Mesendoderm (in vitro differentiated cells): ENCODE measurements at regions not wholly inside any gene's neighbourhood (a gene's known extent, or its start where the extent isn't known, plus 50 kb on each side); places are given as distances from the start of the nearest gene placed in this dataset.
"Not testable (repeated sequence)": the region's sequence is repeated elsewhere in the genome, so short reads cannot be mapped to it uniquely, and the experiment has no call there.

Experiments
- DNase-seq: peaks from one replicate; pipeline ENCODE4 v3.0.0; 2013
- H2AK5ac ChIP-seq: 2 replicates; pipeline ENCODE4 v1.6.1; 2013; ENCODE audit warnings: low read length, inconsistent platforms
- H2BK120ac ChIP-seq: 2 replicates; pipeline ENCODE4 v1.6.1; 2013; ENCODE audit warnings: low read depth, mild to moderate bottlenecking, low read length, moderate library complexity, mixed read lengths
- H2BK15ac ChIP-seq: replicated peaks from 2 replicates; pipeline ENCODE4 v1.6.1; 2013; ENCODE audit warnings: low read depth, mild to moderate bottlenecking, moderate library complexity
- H2BK5ac ChIP-seq: 2 replicates; pipeline ENCODE4 v1.6.1; 2013; ENCODE audit warnings: low read length, inconsistent platforms
- H3K18ac ChIP-seq: 2 replicates; pipeline ENCODE4 v1.6.1; 2013; ENCODE audit warnings: mild to moderate bottlenecking, low read length, mixed read lengths
- H3K23ac ChIP-seq: one replicate; pipeline ENCODE4 v1.6.1; 2013; ENCODE audit warnings: low read length
- H3K27ac ChIP-seq: 2 replicates; pipeline ENCODE4 v1.5.1; 2013; ENCODE audit warnings: low read depth, mild to moderate bottlenecking, inconsistent platforms, low read length, moderate library complexity
- H3K27me3 ChIP-seq: 2 replicates; pipeline ENCODE4 v1.6.1; 2013; ENCODE audit warnings: low read length, control low read depth, mild to moderate bottlenecking, inconsistent platforms; ENCODE audit not compliant: insufficient read depth, poor library complexity
- H3K36me3 ChIP-seq: 2 replicates; pipeline ENCODE4 v1.6.1; 2013; ENCODE audit warnings: low read length, inconsistent platforms; ENCODE audit not compliant: control insufficient read depth, insufficient read depth
- H3K4ac ChIP-seq: one replicate; pipeline ENCODE4 v1.6.1; 2013; ENCODE audit warnings: low read depth, mild to moderate bottlenecking, low read length, moderate library complexity
- H3K4me1 ChIP-seq: 2 replicates; pipeline ENCODE4 v1.6.1; 2013; ENCODE audit warnings: low read depth, low read length, inconsistent platforms; ENCODE audit not compliant: control insufficient read depth
- H3K4me2 ChIP-seq: 2 replicates; pipeline ENCODE4 v1.6.1; 2013; ENCODE audit warnings: low read length
- H3K4me3 ChIP-seq: 2 replicates; pipeline ENCODE4 v1.5.1; 2013; ENCODE audit warnings: mild to moderate bottlenecking, low read length
- H3K56ac ChIP-seq: one replicate; pipeline ENCODE4 v1.6.1; 2013; ENCODE audit warnings: low read length
- H3K79me1 ChIP-seq: 2 replicates; pipeline ENCODE4 v1.6.1; 2013; ENCODE audit warnings: low read length, inconsistent platforms
- H3K79me2 ChIP-seq: 2 replicates; pipeline ENCODE4 v1.6.1; 2013; ENCODE audit warnings: mild to moderate bottlenecking, low read length; ENCODE audit not compliant: control insufficient read depth, insufficient read depth
- H3K9ac ChIP-seq: 2 replicates; pipeline ENCODE4 v1.6.1; 2013; ENCODE audit warnings: low read length, inconsistent platforms
- H4K5ac ChIP-seq: one replicate; pipeline ENCODE4 v1.6.1; 2013; ENCODE audit warnings: low read length
- H4K8ac ChIP-seq: one replicate; pipeline ENCODE4 v1.6.1; 2013; ENCODE audit warnings: low read depth, mild to moderate bottlenecking, control low read depth, low read length, moderate library complexity
- WGBS: extraction: QIAGEN DNeasy Blood & Tissue Kit; methylation state at CpG from one replicate; pipeline ENCODE4 v1.1.7; 2013; ENCODE audit warnings: low lambda C conversion rate, missing lambda C conversion rate; ENCODE audit not compliant: insufficient coverage; ENCODE audit errors: extremely low coverage; 5-methylcytosine and 5-hydroxymethylcytosine counted together

GRCh38 chr13:82164780-82165395, 1717.4 kb downstream of the SLITRK1 start:
- DNase-seq, H2BK15ac ChIP-seq, H3K79me1 ChIP-seq, H3K18ac ChIP-seq, H2BK5ac ChIP-seq, H2AK5ac ChIP-seq, H3K56ac ChIP-seq, H2BK120ac ChIP-seq, H3K9ac ChIP-seq, H4K8ac ChIP-seq, H3K23ac ChIP-seq, H3K27ac ChIP-seq, H3K79me2 ChIP-seq, H3K36me3 ChIP-seq, H3K4me2 ChIP-seq, H3K4me3 ChIP-seq, H3K4ac ChIP-seq, H4K5ac ChIP-seq, H3K4me1 ChIP-seq, H3K27me3 ChIP-seq: not testable (repeated sequence)
- WGBS = no CpG with 5 or more reads among the region's 31 CpGs

DNA sequence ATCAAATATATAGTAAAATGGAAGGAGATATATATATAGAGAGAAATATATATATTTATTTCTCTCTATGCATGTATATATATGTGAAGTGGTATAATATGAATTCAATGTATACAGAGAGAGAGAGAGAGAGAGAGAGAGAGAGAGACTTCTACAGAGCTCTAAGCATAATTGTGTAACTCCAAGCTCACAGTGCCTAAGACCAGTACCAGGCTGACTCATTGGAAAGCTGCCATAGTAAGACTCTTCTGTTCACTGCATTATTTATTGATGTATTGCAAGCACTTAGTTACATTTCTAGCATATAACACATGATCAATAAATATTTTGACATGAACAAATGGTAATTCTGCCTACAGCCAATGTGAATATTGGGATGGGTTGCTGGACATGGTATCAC, 1734.7 kb downstream of the SLITRK1 start:
- Histone ChIP-seq H3K4me2 (no peak overlapping the region), H2AK5ac (no peak overlapping the region), H3K27ac (no peak overlapping the region), H4K8ac (no peak overlapping the region), H3K27me3 (no peaks in the 10 kb centered on the region), H3K79me1 (no peaks in the 10 kb centered on the region), H3K79me2 (no peaks in the 10 kb centered on the region), H3K4me1 (no peaks in the 10 kb centered on the region), H3K23ac (no peak overlapping the region), H3K4ac (no peak overlapping the region), H3K36me3 (no peaks in the 10 kb centered on the region), H3K18ac (no peak overlapping the region), H3K9ac (no peak overlapping the region), H3K56ac (no peak overlapping the region), H4K5ac (no peak overlapping the region), H3K4me3 (no peak overlapping the region), H2BK5ac (no peak overlapping the region), H2BK15ac (no peak overlapping the region), H2BK120ac (no peak overlapping the region)
- no peak for DNase-seq

DNA sequence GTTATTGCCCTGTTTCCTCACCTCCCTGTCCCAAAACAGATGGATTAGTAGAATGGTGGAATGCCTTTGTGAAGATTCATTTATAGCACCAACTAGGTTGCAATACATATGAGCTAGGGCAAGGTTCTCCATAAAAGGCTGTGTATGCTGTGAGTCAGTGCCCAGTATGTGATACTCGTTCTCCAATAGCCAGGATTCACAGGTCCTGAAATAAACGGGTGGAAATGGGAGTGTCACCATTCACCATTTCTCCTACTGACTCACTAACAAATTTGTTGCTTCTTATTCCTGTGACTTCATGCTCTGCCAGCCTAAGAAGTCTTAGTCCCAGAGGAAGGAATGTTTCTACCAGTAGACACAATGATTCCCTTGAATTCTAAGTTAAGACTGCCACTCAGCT, 1745.4 kb downstream of the SLITRK1 start:
- Histone ChIP-seq H2BK120ac (no peak overlapping the region), H3K27me3 (no peaks in the 10 kb centered on the region), H3K36me3 (no peaks in the 10 kb centered on the region), H3K4me2 (no peak overlapping the region), H2BK15ac (no peak overlapping the region), H3K18ac (no peak overlapping the region), H2BK5ac (no peak overlapping the region), H3K4me1 (no peaks in the 10 kb centered on the region), H3K4ac (no peak overlapping the region), H3K23ac (no peak overlapping the region), H3K4me3 (no peak overlapping the region), H4K5ac (no peak overlapping the region), H3K79me2 (no peaks in the 10 kb centered on the region), H3K79me1 (no peaks in the 10 kb centered on the region), H3K27ac (no peak overlapping the region), H3K9ac (no peak overlapping the region), H3K56ac (no peak overlapping the region), H4K8ac (no peak overlapping the region), H2AK5ac (no peak overlapping the region)
- WGBS = no CpG with 5 or more reads among the region's 2 CpGs
- no peak for DNase-seq

- H2BK120ac ChIP-seq = no peak overlapping the region
- no peak overlapping the region for H3K9ac ChIP-seq
- WGBS = no CpG with 5 or more reads among the region's 1 CpG
- no peak overlapping the region for H2BK15ac ChIP-seq
- no peak for DNase-seq
- H4K5ac ChIP-seq = no peak overlapping the region
- no peak overlapping the region for H2BK5ac ChIP-seq
- no peak overlapping the region for H3K4ac ChIP-seq
- H2AK5ac ChIP-seq = no peak overlapping the region
- H3K79me2 ChIP-seq = no peaks in the 10 kb centered on the region
- no peaks in the 10 kb centered on the region for H3K4me1 ChIP-seq
- H3K18ac ChIP-seq = no peak overlapping the region
- no peaks in the 10 kb centered on the region for H3K27me3 ChIP-seq
- no peak overlapping the region for H3K4me3 ChIP-seq
- no peak overlapping the region for H3K4me2 ChIP-seq
- no peak overlapping the region for H3K27ac ChIP-seq
- H3K79me1 ChIP-seq = no peaks in the 10 kb centered on the region
- H3K36me3 ChIP-seq = no peaks in the 10 kb centered on the region
- no peak overlapping the region for H4K8ac ChIP-seq
- no peak overlapping the region for H3K56ac ChIP-seq
- no peak overlapping the region for H3K23ac ChIP-seq
Measured at GRCh38 chr13:82129281-82129680, 1753.0 kb downstream of the SLITRK1 start.

GRCh38 chr13:82118589-82118988, 1763.7 kb downstream of the SLITRK1 start:
- H3K4ac ChIP-seq = no peak overlapping the region
- no peak overlapping the region for H3K56ac ChIP-seq
- no peaks in the 10 kb centered on the region for H3K79me1 ChIP-seq
- no CpG with 5 or more reads among the region's 5 CpGs for WGBS
- H3K27ac ChIP-seq = no peak overlapping the region
- DNase-seq = no peak
- no peak overlapping the region for H3K4me2 ChIP-seq
- no peak overlapping the region for H2BK15ac ChIP-seq
- H3K27me3 ChIP-seq = no peaks in the 10 kb centered on the region
- H3K36me3 ChIP-seq = no peaks in the 10 kb centered on the region
- no peaks in the 10 kb centered on the region for H3K79me2 ChIP-seq
- H4K5ac ChIP-seq = no peak overlapping the region
- H3K9ac ChIP-seq = no peak overlapping the region
- H2BK120ac ChIP-seq = no peak overlapping the region
- H2BK5ac ChIP-seq = no peak overlapping the region
- no peaks in the 10 kb centered on the region for H3K4me1 ChIP-seq
- H2AK5ac ChIP-seq = no peak overlapping the region
- H3K4me3 ChIP-seq = no peak overlapping the region
- H4K8ac ChIP-seq = no peak overlapping the region
- H3K18ac ChIP-seq = no peak overlapping the region
- no peak overlapping the region for H3K23ac ChIP-seq

GRCh38 chr13:82116422-82116989, 1765.8 kb downstream of the SLITRK1 start:
- Histone ChIP-seq H3K36me3 (no peaks in the 10 kb centered on the region), H3K27me3 (no peaks in the 10 kb centered on the region), H2AK5ac (no peak overlapping the region), H3K23ac (no peak overlapping the region), H3K4me1 (no peaks in the 10 kb centered on the region), H4K8ac (no peak overlapping the region), H2BK15ac (no peak overlapping the region), H3K79me2 (no peaks in the 10 kb centered on the region), H3K9ac (no peak overlapping the region), H3K56ac (no peak overlapping the region), H3K4ac (no peak overlapping the region), H3K27ac (no peak overlapping the region), H2BK120ac (no peak overlapping the region), H4K5ac (no peak overlapping the region), H3K79me1 (no peaks in the 10 kb centered on the region), H2BK5ac (no peak overlapping the region), H3K4me3 (no peak overlapping the region), H3K4me2 (no peak overlapping the region), H3K18ac (no peak overlapping the region)
- no peak for DNase-seq
- WGBS = no CpG with 5 or more reads among the region's 1 CpG
